Transverse colon (tissue), 3 donors: ENCODE measurements at regions not wholly inside any gene's neighbourhood (a gene's known extent, or its start where the extent isn't known, plus 50 kb on each side); places are given as distances from the start of the nearest gene placed in this dataset.

ENCODE experiments used
- POLR2A ChIP-seq: fragments of 450-650 bp; IDR thresholded peaks from one replicate; pipeline ENCODE4 v1.6.1; 2016; ENCODE audit warnings: antibody characterized with exemption, mild to moderate bottlenecking, moderate library complexity
- TF ChIP-seq, protein P1 (sequence below), 5 experiments: fragments of 200-600 bp in 3 of 5; fragments of 450-650 bp in 2 of 5; sonication (generic) in 3 of 5; IDR thresholded peaks; 1 replicate in 2 of 5; 2 replicates in 3 of 5; pipeline ENCODE4 v1.5.1; 2016 to 2017; ENCODE audit warnings: antibody characterized with exemption in 5 of 5, inconsistent platforms in 3 of 5, mild to moderate bottlenecking in 2 of 5, moderate library complexity in 1 of 5

DNA sequence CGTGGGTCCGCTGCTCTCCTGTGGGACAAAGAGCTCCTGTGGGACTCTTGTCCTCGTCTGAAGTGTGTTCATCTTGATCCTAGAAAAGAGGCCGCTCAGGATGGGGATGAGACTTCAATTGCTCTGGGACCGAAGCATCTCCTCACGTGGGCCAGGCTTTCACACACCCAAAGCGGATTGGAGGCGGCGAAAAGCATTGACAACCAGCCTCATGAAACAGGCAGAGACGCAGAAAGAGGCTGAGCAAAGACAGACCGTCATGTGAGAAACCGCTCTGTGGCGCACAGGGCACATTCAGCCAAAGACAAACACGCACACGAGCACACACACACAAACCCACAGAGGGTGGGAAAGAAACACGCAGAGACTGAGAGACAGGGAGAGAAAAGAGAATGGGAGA, 479.5 kb downstream of the SPATA31A7 start:
- TF ChIP-seq, protein P1, sequence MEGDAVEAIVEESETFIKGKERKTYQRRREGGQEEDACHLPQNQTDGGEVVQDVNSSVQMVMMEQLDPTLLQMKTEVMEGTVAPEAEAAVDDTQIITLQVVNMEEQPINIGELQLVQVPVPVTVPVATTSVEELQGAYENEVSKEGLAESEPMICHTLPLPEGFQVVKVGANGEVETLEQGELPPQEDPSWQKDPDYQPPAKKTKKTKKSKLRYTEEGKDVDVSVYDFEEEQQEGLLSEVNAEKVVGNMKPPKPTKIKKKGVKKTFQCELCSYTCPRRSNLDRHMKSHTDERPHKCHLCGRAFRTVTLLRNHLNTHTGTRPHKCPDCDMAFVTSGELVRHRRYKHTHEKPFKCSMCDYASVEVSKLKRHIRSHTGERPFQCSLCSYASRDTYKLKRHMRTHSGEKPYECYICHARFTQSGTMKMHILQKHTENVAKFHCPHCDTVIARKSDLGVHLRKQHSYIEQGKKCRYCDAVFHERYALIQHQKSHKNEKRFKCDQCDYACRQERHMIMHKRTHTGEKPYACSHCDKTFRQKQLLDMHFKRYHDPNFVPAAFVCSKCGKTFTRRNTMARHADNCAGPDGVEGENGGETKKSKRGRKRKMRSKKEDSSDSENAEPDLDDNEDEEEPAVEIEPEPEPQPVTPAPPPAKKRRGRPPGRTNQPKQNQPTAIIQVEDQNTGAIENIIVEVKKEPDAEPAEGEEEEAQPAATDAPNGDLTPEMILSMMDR (IDR thresholded peaks at IDR 0.05) = no peak
- TF ChIP-seq POLR2A = no peak
